ENCODE measurements at regions not wholly inside any gene's neighbourhood (a gene's known extent, or its start where the extent isn't known, plus 50 kb on each side); places are given as distances from the start of the nearest gene placed in this dataset.

- TF ChIP-seq, protein P1, sequence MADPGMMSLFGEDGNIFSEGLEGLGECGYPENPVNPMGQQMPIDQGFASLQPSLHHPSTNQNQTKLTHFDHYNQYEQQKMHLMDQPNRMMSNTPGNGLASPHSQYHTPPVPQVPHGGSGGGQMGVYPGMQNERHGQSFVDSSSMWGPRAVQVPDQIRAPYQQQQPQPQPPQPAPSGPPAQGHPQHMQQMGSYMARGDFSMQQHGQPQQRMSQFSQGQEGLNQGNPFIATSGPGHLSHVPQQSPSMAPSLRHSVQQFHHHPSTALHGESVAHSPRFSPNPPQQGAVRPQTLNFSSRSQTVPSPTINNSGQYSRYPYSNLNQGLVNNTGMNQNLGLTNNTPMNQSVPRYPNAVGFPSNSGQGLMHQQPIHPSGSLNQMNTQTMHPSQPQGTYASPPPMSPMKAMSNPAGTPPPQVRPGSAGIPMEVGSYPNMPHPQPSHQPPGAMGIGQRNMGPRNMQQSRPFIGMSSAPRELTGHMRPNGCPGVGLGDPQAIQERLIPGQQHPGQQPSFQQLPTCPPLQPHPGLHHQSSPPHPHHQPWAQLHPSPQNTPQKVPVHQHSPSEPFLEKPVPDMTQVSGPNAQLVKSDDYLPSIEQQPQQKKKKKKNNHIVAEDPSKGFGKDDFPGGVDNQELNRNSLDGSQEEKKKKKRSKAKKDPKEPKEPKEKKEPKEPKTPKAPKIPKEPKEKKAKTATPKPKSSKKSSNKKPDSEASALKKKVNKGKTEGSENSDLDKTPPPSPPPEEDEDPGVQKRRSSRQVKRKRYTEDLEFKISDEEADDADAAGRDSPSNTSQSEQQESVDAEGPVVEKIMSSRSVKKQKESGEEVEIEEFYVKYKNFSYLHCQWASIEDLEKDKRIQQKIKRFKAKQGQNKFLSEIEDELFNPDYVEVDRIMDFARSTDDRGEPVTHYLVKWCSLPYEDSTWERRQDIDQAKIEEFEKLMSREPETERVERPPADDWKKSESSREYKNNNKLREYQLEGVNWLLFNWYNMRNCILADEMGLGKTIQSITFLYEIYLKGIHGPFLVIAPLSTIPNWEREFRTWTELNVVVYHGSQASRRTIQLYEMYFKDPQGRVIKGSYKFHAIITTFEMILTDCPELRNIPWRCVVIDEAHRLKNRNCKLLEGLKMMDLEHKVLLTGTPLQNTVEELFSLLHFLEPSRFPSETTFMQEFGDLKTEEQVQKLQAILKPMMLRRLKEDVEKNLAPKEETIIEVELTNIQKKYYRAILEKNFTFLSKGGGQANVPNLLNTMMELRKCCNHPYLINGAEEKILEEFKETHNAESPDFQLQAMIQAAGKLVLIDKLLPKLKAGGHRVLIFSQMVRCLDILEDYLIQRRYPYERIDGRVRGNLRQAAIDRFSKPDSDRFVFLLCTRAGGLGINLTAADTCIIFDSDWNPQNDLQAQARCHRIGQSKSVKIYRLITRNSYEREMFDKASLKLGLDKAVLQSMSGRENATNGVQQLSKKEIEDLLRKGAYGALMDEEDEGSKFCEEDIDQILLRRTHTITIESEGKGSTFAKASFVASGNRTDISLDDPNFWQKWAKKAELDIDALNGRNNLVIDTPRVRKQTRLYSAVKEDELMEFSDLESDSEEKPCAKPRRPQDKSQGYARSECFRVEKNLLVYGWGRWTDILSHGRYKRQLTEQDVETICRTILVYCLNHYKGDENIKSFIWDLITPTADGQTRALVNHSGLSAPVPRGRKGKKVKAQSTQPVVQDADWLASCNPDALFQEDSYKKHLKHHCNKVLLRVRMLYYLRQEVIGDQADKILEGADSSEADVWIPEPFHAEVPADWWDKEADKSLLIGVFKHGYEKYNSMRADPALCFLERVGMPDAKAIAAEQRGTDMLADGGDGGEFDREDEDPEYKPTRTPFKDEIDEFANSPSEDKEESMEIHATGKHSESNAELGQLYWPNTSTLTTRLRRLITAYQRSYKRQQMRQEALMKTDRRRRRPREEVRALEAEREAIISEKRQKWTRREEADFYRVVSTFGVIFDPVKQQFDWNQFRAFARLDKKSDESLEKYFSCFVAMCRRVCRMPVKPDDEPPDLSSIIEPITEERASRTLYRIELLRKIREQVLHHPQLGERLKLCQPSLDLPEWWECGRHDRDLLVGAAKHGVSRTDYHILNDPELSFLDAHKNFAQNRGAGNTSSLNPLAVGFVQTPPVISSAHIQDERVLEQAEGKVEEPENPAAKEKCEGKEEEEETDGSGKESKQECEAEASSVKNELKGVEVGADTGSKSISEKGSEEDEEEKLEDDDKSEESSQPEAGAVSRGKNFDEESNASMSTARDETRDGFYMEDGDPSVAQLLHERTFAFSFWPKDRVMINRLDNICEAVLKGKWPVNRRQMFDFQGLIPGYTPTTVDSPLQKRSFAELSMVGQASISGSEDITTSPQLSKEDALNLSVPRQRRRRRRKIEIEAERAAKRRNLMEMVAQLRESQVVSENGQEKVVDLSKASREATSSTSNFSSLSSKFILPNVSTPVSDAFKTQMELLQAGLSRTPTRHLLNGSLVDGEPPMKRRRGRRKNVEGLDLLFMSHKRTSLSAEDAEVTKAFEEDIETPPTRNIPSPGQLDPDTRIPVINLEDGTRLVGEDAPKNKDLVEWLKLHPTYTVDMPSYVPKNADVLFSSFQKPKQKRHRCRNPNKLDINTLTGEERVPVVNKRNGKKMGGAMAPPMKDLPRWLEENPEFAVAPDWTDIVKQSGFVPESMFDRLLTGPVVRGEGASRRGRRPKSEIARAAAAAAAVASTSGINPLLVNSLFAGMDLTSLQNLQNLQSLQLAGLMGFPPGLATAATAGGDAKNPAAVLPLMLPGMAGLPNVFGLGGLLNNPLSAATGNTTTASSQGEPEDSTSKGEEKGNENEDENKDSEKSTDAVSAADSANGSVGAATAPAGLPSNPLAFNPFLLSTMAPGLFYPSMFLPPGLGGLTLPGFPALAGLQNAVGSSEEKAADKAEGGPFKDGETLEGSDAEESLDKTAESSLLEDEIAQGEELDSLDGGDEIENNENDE (IDR thresholded peaks at IDR 0.05; ENCODE audit: insufficient replicate concordance, low read length): no peak
- no peak for TF ChIP-seq CREB1 (IDR thresholded peaks at IDR 0.05)
Measured at GRCh38 chr4:14668296-14668695, 334.0 kb upstream of the CPEB2 start (continued).

All from H1 (cell line).